Epithelial cell of esophagus (primary cell): ENCODE measurements at regions not wholly inside any gene's neighbourhood (a gene's known extent, or its start where the extent isn't known, plus 50 kb on each side); places are given as distances from the start of the nearest gene placed in this dataset.
A peak's percentile ranks its signal among the peaks of the same experiment; 100 is the strongest.
"Not testable (repeated sequence)": the region's sequence is repeated elsewhere in the genome, so short reads cannot be mapped to it uniquely, and the experiment has no call there.

Source experiments
- DNase-seq: peaks from one replicate; pipeline ENCODE4 v3.0.0; 2010; ENCODE audit warnings: low read depth
- H3K4me3 ChIP-seq: 2 replicates; pipeline ENCODE4 v1.5.1; 2011; ENCODE audit warnings: mild to moderate bottlenecking, low read length, control low read depth
- TF ChIP-seq, protein P1 (sequence below): IDR thresholded peaks from 2 replicates; pipeline ENCODE4 v1.5.1; 2011; ENCODE audit warnings: low read depth, mild to moderate bottlenecking, low read length, control low read depth, inconsistent platforms; ENCODE audit not compliant: insufficient read depth; ENCODE audit errors: missing control alignments

- DNase-seq = no peak
- TF ChIP-seq, protein P1, sequence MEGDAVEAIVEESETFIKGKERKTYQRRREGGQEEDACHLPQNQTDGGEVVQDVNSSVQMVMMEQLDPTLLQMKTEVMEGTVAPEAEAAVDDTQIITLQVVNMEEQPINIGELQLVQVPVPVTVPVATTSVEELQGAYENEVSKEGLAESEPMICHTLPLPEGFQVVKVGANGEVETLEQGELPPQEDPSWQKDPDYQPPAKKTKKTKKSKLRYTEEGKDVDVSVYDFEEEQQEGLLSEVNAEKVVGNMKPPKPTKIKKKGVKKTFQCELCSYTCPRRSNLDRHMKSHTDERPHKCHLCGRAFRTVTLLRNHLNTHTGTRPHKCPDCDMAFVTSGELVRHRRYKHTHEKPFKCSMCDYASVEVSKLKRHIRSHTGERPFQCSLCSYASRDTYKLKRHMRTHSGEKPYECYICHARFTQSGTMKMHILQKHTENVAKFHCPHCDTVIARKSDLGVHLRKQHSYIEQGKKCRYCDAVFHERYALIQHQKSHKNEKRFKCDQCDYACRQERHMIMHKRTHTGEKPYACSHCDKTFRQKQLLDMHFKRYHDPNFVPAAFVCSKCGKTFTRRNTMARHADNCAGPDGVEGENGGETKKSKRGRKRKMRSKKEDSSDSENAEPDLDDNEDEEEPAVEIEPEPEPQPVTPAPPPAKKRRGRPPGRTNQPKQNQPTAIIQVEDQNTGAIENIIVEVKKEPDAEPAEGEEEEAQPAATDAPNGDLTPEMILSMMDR = no peak
- no peak overlapping the region for H3K4me3 ChIP-seq
Observed at GRCh38 chr1:121525355-121525754, 340.6 kb downstream of the SRGAP2C start.

GRCh38 chr1:121528958-121529357, 344.2 kb downstream of the SRGAP2C start:
- H3K4me3 ChIP-seq, DNase-seq: not testable (repeated sequence)

DNA sequence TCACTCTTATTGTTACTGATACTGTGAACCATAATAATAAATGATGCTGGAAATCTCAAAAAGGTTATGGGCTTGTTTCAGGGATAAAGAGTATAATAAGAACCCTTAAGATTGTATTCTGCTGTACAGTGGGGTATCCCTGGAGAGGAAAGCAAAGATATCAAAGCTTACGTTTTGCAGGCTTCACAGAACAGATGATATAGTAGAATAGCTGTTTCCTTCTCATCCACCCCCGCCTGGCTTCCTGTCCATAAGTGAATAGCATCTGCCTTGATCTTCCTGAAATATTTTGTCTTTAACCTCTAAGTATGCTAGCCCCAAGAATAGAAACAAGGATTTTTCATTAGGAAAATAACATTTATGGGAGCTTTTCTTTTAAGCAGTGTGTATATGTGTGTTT, 345.3 kb downstream of the SRGAP2C start:
- H3K4me3 ChIP-seq, DNase-seq: not testable (repeated sequence)

DNA sequence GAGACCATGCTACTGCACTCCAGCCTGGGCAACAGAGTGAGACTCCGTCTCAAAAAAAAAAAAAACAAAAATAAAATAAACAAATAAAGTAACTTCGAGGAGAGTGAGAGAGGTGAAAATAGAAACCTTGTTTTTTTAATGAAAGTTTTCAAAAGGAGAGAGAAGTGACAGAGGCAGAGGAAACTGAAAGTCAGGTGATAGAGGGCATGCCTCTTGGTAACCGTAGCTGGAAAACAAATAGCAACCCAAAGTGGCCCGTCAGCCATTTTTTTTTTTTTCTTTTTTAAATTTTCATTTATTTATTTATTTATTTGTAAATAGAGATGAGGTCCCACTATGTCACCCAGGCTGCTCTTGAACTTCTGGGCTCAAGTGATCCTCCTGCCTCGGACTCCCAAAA, 347.0 kb downstream of the SRGAP2C start:
- DNase-seq, H3K4me3 ChIP-seq: not testable (repeated sequence)

GRCh38 chr1:121538148-121538547, 353.4 kb downstream of the SRGAP2C start:
- not testable (repeated sequence) for H3K4me3 ChIP-seq
- DNase-seq = peak; percentile 72

DNA sequence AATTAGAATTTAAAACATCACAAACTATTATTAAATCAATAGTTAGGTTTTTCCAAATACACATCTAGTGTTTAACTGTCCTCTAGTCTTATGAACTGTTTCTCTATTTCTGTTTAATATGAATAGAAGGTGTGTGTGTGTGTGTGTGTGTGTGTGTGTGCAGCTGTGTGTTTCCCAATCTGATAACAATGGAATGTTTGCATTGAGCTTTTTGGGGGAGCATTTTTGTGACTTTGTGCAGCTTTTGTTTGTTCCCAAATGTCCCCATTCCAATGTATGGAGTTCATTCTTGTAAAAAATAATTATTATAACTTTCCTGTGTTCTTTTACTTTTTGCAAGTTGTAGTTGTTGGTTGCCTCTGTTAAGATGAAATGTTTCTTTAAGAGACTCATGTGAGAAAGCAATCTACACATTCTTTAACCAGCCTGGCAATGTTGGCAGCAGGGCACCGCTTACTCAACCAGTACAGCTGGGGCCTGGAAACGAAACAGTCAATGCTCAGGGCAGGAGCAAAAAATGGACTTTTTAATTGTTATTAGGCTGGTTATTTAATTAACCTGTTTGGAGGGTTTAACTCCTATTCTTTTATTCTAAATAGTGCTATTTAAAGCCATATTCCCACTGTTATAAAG, 354.3 kb downstream of the SRGAP2C start:
- TF ChIP-seq, protein P1 = no peak
- DNase-seq = peak; percentile 62
- H3K4me3 ChIP-seq = no peak overlapping the region

- peak; percentile 30 for DNase-seq
- not testable (repeated sequence) for H3K4me3 ChIP-seq
Observed at GRCh38 chr1:121543988-121544387, 359.2 kb downstream of the SRGAP2C start.

GRCh38 chr1:121544500-121544899, 359.7 kb downstream of the SRGAP2C start:
- H3K4me3 ChIP-seq = no peak overlapping the region
- TF ChIP-seq, protein P1 = no peak
- DNase-seq = no peak

DNA sequence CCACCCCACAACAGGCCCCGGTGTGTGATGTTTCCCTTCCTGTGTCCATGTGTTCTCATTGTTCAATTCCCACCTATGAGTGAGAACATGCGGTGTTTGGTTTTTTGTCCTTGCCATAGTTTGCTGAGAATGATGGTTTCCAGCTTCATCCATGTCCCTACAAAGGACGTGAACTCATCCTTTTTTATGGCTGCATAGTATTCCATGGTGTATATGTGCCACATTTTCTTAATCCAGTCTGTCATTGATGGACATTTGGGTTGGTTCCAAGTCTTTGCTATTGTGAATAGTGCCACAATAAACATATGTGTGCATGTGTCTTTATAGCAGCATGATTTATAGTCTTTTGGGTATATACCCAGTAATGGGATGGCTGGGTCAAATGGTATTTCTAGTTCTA, 361.1 kb downstream of the SRGAP2C start:
- H3K4me3 ChIP-seq, DNase-seq: not testable (repeated sequence)

DNA sequence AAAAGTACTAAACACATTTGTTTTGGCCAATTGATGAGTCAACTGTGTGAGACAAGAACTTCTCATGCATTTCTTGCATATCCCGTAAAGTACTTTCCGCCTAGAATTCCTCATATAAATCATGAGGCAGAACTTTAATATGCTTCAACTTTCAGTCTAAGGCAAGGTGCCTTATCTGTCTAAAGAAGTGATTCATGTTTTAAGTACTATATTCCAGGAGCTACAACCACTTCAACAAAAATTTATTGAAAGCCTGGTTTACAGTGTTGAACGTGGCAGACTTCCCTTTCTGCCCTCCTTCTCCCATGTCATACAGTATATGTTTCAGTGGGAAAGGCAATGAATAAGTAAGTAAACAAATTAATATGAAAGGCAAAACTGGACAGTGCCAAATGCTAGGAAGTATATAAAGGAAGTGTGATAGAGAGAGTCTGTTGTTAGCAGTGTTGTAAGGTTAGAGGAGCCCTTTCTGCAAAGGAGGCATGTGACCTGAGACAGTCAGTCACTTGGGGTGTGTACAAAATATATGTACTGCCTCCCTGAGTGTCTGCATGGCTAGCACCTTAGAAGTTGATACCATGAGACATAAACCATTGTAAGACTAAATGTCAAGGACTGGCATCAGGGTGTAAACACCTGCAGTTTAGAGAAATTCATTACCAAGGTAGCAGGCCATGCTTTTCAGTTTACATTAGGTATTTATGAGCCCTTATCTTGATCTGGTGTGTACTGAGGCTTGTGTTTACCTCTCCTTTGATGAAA, 362.2 kb downstream of the SRGAP2C start:
- DNase-seq = peak; percentile 53
- H3K4me3 ChIP-seq = no peak overlapping the region
- TF ChIP-seq, protein P1 = no peak

- not testable (repeated sequence) for H3K4me3 ChIP-seq, DNase-seq
Observed at GRCh38 chr1:121547726-121548125, 363.0 kb downstream of the SRGAP2C start.

DNA sequence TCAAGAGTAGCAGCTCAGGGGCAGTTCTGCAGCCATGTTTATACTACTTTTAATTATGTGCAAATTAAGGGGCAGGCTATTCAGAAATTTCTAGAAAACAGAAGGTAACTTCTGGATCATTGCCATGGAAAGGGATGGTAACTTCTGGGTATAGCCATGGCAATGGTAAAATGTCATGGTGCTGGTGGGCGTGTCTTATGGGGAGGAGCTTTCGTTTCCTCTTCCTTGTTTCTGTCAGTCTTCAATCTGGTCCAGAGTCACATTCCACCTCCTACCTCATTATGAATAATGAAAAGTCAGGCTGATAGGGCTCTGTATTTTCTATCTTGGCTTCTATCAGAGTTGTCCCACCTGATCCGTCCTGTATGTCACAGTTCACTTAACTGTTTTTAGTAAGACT, 366.0 kb downstream of the SRGAP2C start:
- not testable (repeated sequence) for H3K4me3 ChIP-seq, DNase-seq

- DNase-seq, H3K4me3 ChIP-seq: not testable (repeated sequence)
Observed at GRCh38 chr1:121551491-121551890, 366.7 kb downstream of the SRGAP2C start.

GRCh38 chr1:121556560-121556959, 371.8 kb downstream of the SRGAP2C start:
- H3K4me3 ChIP-seq = not testable (repeated sequence)

GRCh38 chr1:121558034-121558433, 373.3 kb downstream of the SRGAP2C start:
- not testable (repeated sequence) for DNase-seq, H3K4me3 ChIP-seq

More at GRCh38 chr1:121556560-121556959, 371.8 kb downstream of the SRGAP2C start:
- not testable (repeated sequence) for DNase-seq
